Raji (cell line): ENCODE measurements at regions not wholly inside any gene's neighbourhood (a gene's known extent, or its start where the extent isn't known, plus 50 kb on each side); places are given as distances from the start of the nearest gene placed in this dataset.

Source experiments
- POLR2A ChIP-seq: IDR thresholded peaks from 2 replicates; pipeline ENCODE4 v1.6.1; 2011; ENCODE audit warnings: low read depth, low read length, control low read depth; ENCODE audit not compliant: insufficient read depth

- no peak for TF ChIP-seq POLR2A
Measured at GRCh38 chr20:40900666-40901215, 127.9 kb upstream of the TOP1 start.

- TF ChIP-seq POLR2A, result no peak
Measured at GRCh38 chr20:40902661-40903060, 126.0 kb upstream of the TOP1 start.

GRCh38 chr20:40908309-40908708 lies 120.3 kb upstream of the TOP1 start:
- no peak for TF ChIP-seq POLR2A

GRCh38 chr20:40913224-40914185 lies 115.1 kb upstream of the TOP1 start:
- no peak for TF ChIP-seq POLR2A

GRCh38 chr20:40915756-40916155 lies 112.9 kb upstream of the TOP1 start:
- no peak for TF ChIP-seq POLR2A

- no peak for TF ChIP-seq POLR2A
Measured at GRCh38 chr20:40916276-40916675, 112.3 kb upstream of the TOP1 start.

- no peak for TF ChIP-seq POLR2A
Measured at GRCh38 chr20:40920291-40920690, 108.3 kb upstream of the TOP1 start.

- no peak for TF ChIP-seq POLR2A
Measured at GRCh38 chr20:40922865-40923264, 105.8 kb upstream of the TOP1 start.

- peak; percentile 42; the same call in 1 of the 2 replicates for TF ChIP-seq POLR2A
Measured at GRCh38 chr20:40925829-40926510, 102.7 kb upstream of the TOP1 start.

- no peak for TF ChIP-seq POLR2A
Measured at GRCh38 chr20:40926928-40927327, 101.7 kb upstream of the TOP1 start.

- no peak for TF ChIP-seq POLR2A
Measured at GRCh38 chr20:40930561-40930960, 98.1 kb upstream of the TOP1 start.

- peak; percentile 55 for TF ChIP-seq POLR2A
Measured at GRCh38 chr20:40931410-40932044, 97.1 kb upstream of the TOP1 start.

GRCh38 chr20:40932436-40932835 lies 96.2 kb upstream of the TOP1 start:
- TF ChIP-seq POLR2A, result no peak

GRCh38 chr20:40933758-40934157 lies 94.9 kb upstream of the TOP1 start:
- no peak for TF ChIP-seq POLR2A

GRCh38 chr20:40938020-40938419 lies 90.6 kb upstream of the TOP1 start:
- no peak for TF ChIP-seq POLR2A

- no peak for TF ChIP-seq POLR2A
Measured at GRCh38 chr20:40939667-40940066, 89.0 kb upstream of the TOP1 start.

GRCh38 chr20:40941133-40941610 lies 87.5 kb upstream of the TOP1 start:
- TF ChIP-seq POLR2A, result peak; percentile 52; the same call in 1 of the 2 replicates
